Right lobe of liver (tissue), 4 donors: ENCODE measurements at regions not wholly inside any gene's neighbourhood (a gene's known extent, or its start where the extent isn't known, plus 50 kb on each side); places are given as distances from the start of the nearest gene placed in this dataset.

Experiments used
- POLR2A ChIP-seq: fragments of 450-650 bp; IDR thresholded peaks from one replicate; pipeline ENCODE4 v1.6.1; 2017; ENCODE audit warnings: antibody characterized with exemption, mild to moderate bottlenecking
- TF ChIP-seq, protein P1 (sequence below), 4 donors: fragments of 200-600 bp in 3 of 4; fragments of 450-650 bp in 1 of 4; IDR thresholded peaks; one replicate each; pipeline versions ENCODE4 v1.5.1 to v1.8.0; 2016 to 2022; ENCODE audit warnings: antibody characterized with exemption in 4 of 4, mild to moderate bottlenecking in 2 of 4
- donor health status: DM: no; HTN: no; CAD: no.
- donor health status: DM: no; HTN: no; CAD: no.
- donor health status: DM: no; HTN: yes; CAD: no.

GRCh38 chr15:39279311-39279710 is 301.6 kb upstream of the THBS1 start:
- TF ChIP-seq, protein P1, sequence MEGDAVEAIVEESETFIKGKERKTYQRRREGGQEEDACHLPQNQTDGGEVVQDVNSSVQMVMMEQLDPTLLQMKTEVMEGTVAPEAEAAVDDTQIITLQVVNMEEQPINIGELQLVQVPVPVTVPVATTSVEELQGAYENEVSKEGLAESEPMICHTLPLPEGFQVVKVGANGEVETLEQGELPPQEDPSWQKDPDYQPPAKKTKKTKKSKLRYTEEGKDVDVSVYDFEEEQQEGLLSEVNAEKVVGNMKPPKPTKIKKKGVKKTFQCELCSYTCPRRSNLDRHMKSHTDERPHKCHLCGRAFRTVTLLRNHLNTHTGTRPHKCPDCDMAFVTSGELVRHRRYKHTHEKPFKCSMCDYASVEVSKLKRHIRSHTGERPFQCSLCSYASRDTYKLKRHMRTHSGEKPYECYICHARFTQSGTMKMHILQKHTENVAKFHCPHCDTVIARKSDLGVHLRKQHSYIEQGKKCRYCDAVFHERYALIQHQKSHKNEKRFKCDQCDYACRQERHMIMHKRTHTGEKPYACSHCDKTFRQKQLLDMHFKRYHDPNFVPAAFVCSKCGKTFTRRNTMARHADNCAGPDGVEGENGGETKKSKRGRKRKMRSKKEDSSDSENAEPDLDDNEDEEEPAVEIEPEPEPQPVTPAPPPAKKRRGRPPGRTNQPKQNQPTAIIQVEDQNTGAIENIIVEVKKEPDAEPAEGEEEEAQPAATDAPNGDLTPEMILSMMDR (IDR thresholded peaks at IDR 0.05): no peak
- TF ChIP-seq POLR2A: no peak
